ENCODE measurements at regions not wholly inside any gene's neighbourhood (a gene's known extent, or its start where the extent isn't known, plus 50 kb on each side); places are given as distances from the start of the nearest gene placed in this dataset.

DNA sequence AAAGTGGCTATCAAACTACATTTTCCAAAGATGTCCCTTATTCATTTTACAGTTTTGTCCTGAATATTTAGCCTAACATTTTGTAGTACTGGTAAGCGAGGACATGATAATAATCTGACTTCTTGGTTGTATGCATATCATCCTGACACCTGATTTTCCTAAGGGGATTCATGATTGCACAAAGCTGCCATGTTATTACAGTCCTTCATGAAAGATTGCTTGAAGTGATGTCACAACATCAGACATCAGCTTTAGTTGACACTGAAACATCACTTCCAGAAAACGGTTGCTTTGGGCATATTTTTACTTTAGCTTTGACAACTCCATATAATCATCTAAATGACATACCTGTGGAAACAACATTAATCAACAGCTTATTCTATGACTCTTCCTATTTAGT lies 188.7 kb upstream of the PABPC4L start:
- TF ChIP-seq CBX2 (IDR thresholded peaks at IDR 0.05; ENCODE audit: borderline replicate concordance, low read depth) = no peak
- no peak for TF ChIP-seq EP300 (IDR thresholded peaks at IDR 0.05)
- TF ChIP-seq FOSL2 (IDR thresholded peaks at IDR 0.05) = no peak
- no peak for TF ChIP-seq FOSL2 (CRISPR knock-in tag; IDR thresholded peaks at IDR 0.05)
- TF ChIP-seq BHLHE40 (IDR thresholded peaks at IDR 0.05; ENCODE audit: low read depth, low read length) = no peak
- TF ChIP-seq, protein P1, sequence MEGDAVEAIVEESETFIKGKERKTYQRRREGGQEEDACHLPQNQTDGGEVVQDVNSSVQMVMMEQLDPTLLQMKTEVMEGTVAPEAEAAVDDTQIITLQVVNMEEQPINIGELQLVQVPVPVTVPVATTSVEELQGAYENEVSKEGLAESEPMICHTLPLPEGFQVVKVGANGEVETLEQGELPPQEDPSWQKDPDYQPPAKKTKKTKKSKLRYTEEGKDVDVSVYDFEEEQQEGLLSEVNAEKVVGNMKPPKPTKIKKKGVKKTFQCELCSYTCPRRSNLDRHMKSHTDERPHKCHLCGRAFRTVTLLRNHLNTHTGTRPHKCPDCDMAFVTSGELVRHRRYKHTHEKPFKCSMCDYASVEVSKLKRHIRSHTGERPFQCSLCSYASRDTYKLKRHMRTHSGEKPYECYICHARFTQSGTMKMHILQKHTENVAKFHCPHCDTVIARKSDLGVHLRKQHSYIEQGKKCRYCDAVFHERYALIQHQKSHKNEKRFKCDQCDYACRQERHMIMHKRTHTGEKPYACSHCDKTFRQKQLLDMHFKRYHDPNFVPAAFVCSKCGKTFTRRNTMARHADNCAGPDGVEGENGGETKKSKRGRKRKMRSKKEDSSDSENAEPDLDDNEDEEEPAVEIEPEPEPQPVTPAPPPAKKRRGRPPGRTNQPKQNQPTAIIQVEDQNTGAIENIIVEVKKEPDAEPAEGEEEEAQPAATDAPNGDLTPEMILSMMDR (IDR thresholded peaks at IDR 0.05) = no peak
- no peak for TF ChIP-seq HDAC2 (IDR thresholded peaks at IDR 0.05)
- TF ChIP-seq TP53 (CRISPR knock-in tag; IDR thresholded peaks at IDR 0.05) = no peak
- TF ChIP-seq JUN (IDR thresholded peaks at IDR 0.05) = no peak

Data from A549 (cell line).